Esophagus squamous epithelium (tissue), 4 donors: ENCODE measurements at regions not wholly inside any gene's neighbourhood (a gene's known extent, or its start where the extent isn't known, plus 50 kb on each side); places are given as distances from the start of the nearest gene placed in this dataset.

Source experiments
- CTCF ChIP-seq, 6 experiments: fragments of 450-650 bp in 4 of 6; fragments of 200-600 bp in 2 of 6; sonication (generic) in 2 of 6; IDR thresholded peaks; one replicate each; pipeline ENCODE4 v1.5.1; 2016 to 2019; ENCODE audit warnings: antibody characterized with exemption in 6 of 6, mild to moderate bottlenecking in 4 of 6, moderate library complexity in 4 of 6
- POLR2A ChIP-seq, 4 donors: fragments of 450-650 bp; IDR thresholded peaks; one replicate each; pipeline ENCODE4 v1.6.1; 2017; ENCODE audit warnings: antibody characterized with exemption in 4 of 4, mild to moderate bottlenecking in 4 of 4, moderate library complexity in 3 of 4

DNA sequence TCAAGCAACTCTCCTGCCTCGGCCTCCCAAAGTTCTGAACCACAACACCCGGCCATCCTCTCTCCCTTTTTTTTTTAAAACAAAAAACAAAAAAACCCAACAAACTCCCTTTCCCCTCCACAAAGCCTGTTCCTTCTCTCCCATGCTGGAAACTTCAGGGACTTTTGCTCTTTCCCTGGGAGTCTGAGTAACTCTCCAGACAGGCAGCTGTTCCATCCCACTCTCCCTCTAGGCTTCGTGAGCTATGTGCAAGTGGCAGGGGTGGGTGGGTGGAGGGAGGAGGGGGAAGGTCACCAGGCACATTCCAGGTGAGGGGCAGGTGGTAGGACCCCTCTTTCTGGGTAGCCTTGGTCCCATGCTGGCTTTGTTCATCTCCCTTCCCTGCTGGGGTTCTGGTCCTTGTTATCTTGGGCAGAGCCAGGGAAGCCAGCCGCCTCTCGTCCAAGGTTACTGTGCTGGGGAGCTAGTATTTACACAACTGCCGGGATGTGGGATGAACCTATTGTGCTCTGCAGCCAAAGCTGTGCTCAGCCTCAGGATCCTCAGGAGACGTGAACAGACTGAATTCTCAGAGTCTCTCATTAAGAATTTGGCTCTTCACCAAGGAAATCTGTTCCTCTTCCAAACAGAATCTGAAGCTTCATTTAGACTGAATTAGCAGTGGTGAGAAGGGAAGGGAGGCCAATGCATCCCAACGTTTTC lies 106.9 kb downstream of the LIPG start:
- TF ChIP-seq CTCF (IDR thresholded peaks at IDR 0.05) (no peak), POLR2A (IDR thresholded peaks at IDR 0.05) (no peak)
